HG02763 (cell line): ENCODE measurements at regions not wholly inside any gene's neighbourhood (a gene's known extent, or its start where the extent isn't known, plus 50 kb on each side); places are given as distances from the start of the nearest gene placed in this dataset.

ENCODE experiments used
- ATAC-seq: cut with Tn5 transposase; IDR thresholded peaks from one replicate; pipeline ENCODE4 v1.9.1; 2021; ENCODE audit warnings: mild to moderate bottlenecking, moderate library complexity; ENCODE audit not compliant: unreplicated experiment

DNA sequence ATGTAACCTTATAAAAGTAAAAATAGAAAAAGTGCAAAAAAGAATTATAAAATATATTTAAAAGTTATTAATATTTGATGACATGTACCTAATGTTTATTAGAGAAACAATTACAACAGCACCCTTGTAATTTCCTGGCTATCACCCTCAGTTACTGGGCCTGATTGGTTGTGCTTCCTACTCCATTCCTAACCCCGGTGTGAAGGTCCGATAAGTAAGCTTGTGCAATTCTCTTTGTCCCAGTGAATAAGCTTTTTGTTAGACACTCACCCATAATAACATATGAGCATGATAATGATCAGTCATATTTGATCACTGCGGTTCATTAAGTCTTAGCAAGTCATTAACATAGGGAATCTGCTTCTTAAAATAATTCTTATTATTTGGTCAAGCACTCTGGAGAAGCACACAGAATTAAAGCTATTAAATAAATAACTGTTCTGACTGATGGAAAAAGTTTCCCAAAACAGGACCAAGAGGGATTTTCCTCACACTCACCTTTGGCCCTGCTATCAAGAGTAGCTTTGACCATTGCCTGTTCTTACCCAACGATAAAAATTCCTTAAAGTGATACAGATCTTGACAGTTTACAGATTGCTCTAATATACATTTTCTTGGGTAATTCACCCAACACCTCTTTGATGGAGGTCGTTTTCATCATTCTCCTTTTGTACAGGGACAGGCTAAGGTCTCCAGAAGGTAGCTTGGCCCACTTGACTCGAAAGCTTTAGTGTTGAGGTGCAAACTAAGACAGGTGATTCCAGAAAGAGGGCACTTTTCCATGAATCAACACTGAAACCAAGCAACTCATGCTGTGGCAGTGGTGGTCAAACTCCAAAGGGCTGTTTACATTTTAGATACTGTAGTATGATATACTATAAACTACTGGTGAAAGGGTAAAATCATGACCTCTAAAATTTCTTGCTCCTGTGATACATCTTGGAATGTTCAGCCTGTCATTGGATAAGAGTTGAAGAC, 543.0 kb upstream of the KCNMB2 start:
- no peak for ATAC-seq

DNA sequence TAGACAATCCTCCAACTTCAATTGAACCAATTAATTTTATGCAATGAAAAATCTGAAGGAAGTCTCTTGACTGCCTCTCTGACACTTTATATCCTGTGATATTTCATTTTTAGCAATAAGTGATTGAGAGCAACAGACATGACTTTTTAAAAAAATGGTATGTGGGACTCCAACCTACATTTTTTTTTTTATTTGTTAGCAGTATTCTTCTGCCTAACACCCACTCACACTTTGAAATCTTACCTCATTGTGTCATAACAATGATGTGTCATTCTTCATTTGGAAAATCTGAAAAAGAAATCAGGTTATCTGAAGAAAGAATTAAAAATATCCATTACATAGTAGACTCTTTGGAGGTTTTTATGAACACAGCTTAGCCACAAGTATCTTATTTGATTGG, 541.3 kb upstream of the KCNMB2 start:
- no peak for ATAC-seq

DNA sequence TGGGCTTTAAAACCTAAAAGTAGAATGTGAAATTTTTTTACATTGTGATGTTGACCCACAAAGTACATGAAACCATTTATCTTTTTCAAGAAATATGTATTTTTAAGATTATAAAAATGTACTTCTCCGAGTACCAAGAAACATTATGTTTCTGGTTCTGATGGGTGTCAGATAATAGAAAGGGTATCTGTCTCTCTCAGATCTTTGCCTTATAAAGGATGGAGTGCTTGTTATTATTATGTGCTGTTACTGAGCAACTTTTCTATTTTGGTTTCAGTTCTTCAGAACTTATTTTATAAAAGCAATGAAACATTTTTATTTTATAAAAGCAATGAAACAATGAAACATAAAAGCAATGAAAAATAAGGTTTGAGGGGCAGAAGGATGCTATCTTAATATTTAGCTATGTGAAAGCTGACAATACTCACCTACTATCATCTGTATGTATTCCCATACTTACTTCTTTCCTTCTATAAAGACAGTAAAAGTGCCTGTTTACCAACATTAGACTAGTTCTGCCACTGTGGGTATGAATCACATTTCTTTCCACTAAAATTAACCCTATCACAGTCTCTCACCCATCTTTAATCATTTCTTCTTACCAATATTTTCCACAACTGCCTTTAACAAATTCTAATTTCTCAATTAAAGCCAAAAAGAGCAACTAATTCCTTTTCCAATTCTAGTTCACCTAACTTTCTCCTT, 540.7 kb upstream of the KCNMB2 start:
- ATAC-seq = no peak

DNA sequence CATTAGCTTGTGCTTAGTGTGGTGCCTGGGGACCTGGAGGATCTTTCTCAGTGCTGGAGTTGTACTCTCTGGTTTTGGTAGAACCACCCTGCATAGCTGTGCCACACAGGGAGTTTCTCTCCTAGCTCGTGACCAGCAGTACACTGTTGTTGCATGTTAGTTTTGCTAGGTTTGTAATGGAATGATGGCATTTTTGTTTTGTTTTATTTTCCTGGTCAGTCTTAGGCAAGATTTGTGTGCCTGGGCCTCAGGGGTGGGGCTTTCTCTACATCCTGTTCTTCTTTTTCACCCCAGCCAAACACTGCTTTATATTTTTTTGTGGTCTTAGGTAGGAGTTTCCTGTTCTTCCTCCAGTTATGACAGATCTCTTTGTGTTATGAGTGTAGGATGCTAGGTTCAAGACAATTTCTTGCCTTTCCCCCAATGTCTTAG, 534.5 kb upstream of the KCNMB2 start:
- ATAC-seq = peak; percentile 82

DNA sequence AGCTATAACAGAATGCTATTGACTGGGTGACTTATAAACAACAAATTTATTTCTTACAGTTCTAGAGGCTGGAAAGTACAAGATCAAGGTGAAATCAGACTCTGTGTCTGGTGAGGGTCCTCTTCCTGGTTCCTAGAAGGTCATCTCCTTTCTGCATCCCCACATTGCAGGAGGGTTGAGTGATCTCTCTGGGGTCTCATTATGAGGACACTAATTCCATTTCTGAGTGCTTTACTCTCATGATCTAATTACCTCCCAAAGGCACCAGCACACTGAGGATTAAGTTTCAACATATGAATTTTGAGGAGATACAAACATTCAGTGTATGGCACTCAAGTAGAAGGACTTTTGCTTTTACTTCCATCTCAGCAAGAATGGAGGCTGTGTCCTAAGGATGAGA, 534.1 kb upstream of the KCNMB2 start:
- no peak for ATAC-seq

DNA sequence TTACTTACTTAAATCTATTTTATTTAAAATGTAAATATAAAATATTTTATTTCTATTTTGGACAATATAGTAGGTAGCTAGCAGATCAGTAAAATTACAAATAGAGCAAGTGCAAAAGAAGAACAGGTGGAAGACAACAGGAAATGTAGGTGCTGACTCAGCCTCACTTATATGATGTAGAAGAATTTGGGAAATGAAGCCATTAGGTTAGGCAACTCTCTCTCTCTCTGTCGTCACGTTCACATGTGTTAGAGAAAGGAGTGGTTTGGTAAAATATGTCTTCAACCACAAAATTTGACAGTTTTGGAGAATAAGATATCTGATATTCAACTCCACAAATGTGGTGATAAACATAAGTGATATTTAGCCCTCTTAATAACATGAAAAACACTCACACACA, 532.5 kb upstream of the KCNMB2 start:
- ATAC-seq = no peak

DNA sequence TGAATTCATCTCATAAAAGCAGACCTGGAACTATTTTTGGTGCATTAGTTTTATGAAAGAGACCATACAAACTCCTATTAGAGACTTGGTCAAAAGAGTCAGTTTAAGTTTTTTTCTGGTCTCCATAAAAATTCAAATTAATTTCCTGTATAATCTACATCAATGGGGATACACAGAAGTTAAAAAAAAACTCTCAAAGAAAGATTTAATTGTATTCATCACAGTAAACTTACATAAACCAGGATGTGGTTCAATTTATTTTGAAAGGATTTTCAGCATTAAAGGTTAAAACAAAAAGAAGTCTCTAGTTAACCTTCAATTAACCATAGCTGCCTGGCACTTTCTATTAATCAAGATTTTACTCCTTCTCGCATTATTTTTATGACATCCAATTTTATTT, 530.3 kb upstream of the KCNMB2 start:
- no peak for ATAC-seq

DNA sequence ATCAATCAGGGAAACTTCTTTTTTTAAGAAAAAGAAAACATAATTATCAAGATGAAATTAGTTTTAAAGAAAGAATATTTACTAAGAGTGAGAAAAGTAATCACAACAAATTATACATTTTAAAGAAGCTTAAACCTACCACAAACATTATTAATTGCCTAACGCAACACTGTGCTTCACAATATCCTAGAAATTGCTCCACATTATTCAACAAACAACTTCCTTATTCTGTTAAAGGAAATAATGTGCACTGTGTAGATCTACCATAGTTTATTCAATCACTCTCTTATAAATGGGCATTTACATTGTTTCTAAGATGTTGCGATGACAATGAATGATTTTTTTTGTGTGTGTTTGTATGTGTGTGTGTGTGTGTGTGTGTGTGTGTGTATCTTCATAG, 525.9 kb upstream of the KCNMB2 start:
- ATAC-seq = no peak

DNA sequence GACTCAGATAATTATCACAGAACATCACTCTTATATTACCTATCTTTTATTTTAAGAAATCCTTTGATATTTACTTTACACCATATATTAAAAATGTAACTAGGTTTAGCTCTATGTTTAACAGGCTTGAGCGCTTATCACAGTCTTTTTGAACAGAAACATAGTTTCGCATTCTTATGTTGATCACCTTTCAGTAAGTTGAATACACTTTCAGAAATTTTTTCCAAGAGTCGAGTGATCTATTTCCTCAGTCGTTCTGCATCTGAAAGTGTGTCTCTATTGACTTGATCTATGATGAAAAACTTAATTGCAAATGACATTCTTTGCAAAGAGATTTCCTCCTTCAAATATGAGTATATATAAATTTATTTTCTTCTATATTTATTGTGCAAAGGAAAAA, 516.6 kb upstream of the KCNMB2 start:
- ATAC-seq = no peak

DNA sequence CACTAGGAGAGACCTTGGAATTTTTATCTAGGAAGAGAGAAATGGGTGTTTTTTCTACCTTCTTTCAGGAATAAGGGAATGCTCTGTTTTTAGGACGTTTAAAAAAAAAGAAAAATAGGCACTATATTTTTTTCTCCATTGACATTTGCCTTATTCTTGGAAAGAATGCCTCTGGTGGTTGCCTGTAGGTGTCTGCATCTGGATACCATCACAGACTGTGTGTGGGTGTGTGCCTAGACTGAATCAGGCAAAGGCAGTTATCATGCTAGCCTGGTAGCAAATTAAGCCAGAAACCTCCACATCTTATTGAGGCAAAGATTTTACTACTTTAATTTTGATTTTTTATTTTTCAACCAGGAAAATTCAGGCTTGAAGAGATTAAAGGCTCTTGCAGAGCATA, 513.6 kb upstream of the KCNMB2 start:
- no peak for ATAC-seq

DNA sequence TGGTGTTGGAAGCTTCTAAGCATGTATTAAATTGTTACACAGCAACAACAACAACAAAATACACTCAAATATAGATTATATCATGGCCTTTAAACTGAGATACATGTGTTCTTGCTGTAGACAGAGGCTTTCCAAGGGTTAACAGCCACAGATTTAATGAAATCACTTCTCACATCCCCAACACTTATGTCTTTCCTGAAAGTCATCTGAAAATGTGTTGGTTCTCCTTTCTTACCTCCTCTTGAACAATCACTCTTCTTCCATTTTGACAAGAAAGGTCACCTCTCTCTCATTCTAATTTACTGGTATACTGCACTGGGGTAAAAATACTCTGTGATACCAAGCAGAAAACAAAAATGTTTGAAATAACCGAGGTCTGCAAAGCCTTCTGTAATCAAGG, 507.3 kb upstream of the KCNMB2 start:
- no peak for ATAC-seq

DNA sequence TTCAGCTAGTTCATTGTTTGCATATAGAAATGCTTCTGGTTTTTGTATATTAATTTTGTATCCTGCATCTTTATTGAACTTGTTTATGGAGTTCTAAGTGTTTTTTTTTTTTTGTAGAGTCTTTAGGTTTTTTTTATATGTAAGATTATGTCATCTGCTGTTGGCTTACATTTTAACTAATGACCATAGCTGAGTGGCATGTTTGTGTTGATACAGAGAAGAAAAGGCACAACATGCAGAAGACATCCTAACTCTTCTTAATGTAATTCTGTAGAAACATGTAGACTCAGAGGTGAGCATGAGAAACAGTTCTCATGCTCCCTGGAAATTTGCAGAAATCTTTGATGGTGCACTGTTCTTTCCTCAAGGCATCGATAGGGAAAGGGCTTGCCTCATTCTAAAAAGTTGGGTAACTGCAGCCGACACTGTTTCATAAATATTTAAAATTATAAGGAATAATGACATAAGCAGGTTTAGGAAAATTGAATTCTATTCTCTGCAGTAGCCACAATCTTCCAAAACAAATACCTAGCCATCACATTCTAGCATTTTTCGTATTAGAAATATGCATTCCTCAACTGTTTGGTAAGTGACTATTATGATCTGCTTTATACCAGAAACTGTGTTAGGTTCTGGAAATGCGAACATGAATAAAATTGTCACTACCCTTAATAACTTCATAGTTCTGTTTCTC, 499.6 kb upstream of the KCNMB2 start:
- ATAC-seq = no peak

DNA sequence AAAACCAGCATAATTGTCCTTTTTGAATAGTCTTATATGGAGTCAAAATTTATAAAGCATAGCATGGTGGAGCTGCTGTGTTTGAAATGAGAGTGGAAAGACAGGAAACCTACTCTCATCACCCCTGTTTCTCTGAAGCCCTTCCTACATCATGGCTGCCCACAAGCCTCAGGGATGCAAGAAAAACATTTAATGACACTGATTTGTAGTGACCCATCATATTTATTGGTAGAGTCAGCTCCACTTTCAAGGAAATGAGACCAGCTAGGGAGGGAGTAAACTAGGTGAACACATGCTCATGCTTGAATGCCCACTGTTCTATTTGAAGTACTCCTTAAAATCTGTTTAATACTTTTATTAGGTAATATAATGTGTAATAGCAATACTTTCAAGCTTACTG, 494.3 kb upstream of the KCNMB2 start:
- no peak for ATAC-seq

DNA sequence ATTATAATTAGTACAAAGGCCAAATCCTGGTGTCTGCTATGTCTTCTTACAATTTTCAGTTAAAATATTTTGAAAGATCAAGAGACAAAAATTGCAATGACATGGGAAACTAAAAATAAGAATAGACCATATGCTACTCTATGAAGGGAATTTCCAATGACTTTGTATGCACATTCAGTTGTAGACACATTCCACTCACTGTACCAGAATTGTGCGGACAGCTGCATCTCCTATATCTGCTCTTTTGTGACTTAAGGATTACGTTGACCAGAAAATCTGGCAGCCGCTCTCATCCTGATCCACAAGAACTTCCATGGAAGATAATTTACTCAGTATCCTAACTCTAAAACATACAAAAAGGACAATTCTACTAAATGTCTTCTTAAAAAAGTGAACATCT, 493.9 kb upstream of the KCNMB2 start:
- ATAC-seq = no peak

DNA sequence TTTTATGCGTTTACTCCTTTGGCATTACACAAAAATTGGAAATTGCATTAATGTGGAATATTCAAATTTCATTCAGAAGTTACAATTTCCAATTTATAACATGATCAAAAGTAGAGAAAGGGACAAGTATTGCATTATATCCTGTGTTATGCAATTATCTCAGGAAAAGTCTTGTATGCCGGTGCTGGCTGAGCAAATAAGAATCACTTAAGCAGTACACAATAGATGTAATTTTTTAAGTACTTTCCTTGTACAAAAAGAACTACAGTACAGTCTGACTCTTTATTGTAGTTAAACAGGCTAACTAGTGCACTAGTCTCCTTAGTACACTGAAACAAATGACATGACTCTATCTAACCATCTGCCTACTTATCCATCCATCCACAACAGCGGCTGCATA, 493.2 kb upstream of the KCNMB2 start:
- ATAC-seq = no peak

DNA sequence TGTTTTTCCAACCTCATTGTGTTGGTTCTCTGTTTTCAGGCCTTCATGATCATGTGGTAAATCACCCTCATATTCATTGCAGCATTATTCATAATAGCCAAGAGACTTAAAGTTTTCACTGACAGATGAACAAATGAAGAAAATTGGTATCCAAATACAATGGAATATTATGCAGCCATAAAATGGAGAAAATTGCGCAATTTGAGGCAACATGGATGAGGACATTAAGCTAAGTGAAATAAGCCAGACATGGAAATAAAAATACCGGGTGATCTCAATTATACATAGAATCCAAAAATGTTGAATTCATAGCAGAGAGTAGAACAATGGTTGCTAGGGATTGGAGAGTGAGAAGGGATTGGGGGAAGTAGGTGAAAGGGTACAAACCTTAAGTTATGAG, 491.9 kb upstream of the KCNMB2 start:
- no peak for ATAC-seq

DNA sequence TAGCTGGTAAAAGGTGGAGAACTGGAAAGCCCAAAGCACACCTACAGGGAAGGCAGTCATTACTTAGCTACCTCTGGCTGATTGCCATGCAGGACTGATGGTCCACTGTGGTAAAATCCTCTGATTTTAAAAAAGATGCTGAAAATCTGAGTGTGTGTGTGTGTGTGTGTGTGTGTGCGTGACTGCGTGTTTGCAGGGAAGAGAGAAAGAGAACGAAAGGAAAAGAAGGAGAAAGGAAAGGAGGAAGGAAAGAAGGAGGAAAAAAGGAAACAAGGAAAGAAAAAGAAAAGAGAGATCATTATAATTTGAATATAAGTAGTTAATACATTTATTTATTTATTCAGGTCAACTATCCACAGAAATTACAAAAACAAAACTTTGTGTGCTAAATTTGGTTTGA, 488.7 kb upstream of the KCNMB2 start:
- no peak for ATAC-seq

DNA sequence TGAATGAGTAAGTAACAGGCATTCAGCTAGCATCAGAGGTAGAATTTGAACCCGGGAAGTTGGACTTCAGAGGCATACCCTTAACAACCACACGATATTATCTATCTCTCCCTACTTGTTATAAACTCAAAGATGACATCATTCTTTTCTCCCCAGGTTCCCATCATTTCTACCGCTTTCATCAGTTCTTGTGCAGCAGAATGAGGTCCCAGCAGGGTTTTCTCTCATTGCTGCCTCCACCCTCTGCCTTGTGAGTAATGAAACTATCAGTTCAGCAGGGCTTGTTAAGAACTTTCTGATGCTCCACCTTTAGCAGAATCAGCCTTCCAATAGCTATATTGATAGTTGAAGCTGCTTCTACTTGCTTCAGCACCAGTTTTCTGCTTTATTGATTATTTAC, 487.5 kb upstream of the KCNMB2 start:
- no peak for ATAC-seq

DNA sequence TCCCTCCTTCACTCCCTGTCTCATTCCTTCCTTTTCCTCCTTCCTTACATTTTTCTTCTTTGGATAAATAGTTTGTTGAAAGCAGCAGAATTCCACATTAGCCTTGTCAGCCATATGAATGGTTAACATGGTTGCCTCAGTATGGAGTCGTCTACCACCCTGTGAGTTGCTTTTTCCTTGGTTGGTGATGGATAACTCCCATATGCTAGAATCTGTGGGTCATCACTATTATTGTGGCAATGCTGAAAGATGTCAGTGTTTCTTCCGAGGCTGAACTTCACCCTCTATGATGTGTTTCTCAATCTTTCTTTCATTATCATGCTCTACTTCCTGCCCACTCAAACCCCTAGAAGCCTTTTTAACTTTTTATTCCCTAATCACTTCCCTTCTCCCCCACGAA, 481.8 kb upstream of the KCNMB2 start:
- no peak for ATAC-seq

DNA sequence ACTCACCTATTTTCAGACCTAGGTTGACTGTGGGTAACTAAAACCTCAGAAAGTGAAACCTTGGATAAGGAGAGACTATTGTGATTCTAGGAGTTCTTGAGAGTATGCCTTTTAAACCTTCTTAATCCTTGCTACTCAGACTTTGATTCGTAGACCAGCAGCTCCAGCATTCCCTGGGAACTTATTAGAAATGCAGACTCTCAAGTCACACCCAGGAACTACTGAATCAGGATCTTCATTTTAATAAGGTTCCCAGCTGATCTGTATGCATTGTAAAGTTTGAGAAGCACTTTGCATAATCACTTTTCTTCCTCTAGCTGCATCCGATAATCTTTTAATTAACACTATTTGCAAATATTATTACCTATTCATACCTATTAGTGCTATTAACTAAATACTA, 480.3 kb upstream of the KCNMB2 start:
- no peak for ATAC-seq

DNA sequence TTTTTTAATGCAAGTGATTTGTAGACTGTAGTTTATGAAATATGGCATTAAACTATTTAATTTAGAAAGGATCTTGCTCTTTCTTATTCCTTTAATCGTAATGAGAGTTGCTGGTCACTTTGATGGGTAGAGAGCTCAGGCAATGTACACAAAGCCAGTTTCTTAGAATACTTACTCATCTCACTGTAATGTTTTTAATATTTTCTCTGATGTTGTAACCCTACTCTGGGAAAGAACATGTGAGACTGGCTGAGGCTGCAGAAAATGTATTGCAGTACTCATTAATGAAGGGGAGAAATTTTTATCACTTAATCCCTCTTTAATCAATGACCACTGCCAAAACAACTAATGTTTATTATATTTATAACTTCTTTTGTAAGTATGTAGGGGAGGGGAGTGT, 479.4 kb upstream of the KCNMB2 start:
- no peak for ATAC-seq

DNA sequence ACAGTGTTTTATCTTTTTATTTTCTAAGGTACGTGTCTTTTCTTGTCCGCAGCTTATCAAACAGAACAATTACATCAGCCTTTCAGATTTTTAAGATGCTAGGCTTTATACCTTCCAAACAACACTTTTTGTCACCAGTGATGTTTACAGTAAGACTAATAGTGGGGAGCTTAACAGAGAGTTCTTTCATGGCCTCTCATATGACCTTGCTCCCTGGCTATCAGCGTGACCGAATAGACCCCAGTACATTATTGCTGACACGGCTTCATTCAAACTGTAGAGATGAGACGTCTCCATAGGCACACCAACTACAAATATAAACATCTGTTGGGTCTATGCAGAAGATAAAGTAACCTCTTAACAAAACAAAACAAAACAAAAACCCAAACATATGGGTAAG, 477.6 kb upstream of the KCNMB2 start:
- no peak for ATAC-seq
